ENCODE measurements at regions not wholly inside any gene's neighbourhood (a gene's known extent, or its start where the extent isn't known, plus 50 kb on each side); places are given as distances from the start of the nearest gene placed in this dataset.

DNA sequence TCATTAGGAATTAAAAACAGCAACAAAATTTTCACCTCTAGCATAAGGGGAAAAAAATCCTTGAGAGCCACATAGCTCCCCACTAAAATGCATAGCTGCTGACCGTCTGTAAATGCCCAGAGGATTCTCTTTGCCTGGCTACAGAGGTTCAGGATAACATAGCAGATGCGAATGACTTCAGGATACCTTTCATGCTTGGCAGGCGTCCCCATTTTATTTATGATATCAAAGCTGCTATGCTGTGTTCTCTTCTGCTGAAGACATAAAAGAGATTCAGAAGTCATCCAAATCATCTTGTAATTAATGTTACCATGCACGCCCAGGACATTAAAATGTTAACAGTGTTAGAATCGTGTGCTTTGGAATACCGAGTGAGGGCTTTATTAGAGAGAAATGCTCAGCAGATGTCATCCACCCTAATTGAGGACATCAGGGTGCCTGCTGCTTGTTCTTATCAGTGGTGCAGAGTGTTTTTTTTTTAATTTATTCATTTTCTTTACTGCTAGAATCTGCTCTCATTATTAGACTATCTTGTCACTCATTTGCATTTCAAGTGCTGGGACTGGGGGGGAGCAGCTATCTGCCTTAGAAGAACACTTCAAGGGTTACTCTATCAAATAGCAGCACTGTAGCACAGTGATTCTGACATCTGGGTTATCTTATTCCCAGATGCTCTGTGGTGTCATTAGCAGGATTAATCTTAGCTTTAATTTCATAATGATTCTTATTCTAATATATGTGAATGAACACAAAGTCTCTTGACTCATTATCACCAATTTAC, 139.5 kb downstream of the ZNF326 start:
- no peak overlapping the region for H3K4me3 Mint-ChIP-seq
- peaks cover 26% of the 10 kb centered on the region for H3K27me3 Mint-ChIP-seq
- ATAC-seq, result no peak
- H3K4me1 Mint-ChIP-seq, result no peaks in the 10 kb centered on the region
- H3K27ac Mint-ChIP-seq, result no peak overlapping the region
- H3K9me3 Mint-ChIP-seq, result peaks cover 5% of the 10 kb centered on the region
- H3K36me3 Mint-ChIP-seq, result no peaks in the 10 kb centered on the region

DNA sequence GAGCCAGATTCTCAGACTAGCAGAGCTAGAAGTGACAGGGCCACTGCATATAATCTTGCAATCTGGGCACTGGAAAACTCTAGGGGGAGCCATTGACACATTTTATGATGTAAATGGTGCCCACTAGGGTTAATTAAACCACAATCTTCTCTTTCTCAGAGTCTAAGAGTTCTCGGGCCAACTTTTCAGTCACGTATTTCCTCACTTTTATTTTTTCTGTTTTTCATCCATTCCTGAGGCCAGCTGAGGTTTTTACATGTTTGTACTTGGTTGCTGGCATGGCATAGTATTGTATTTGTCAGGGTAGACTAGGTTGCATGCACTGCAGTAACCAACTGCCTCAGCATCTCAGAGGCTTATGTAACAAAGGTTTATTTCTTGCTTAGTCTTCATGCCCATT, 138.2 kb downstream of the ZNF326 start:
- no peak for ATAC-seq
- no peak overlapping the region for H3K4me3 Mint-ChIP-seq
- H3K27me3 Mint-ChIP-seq, result peaks cover 26% of the 10 kb centered on the region
- no peaks in the 10 kb centered on the region for H3K4me1 Mint-ChIP-seq
- H3K27ac Mint-ChIP-seq, result no peak overlapping the region
- peaks cover 2% of the 10 kb centered on the region for H3K9me3 Mint-ChIP-seq
- H3K36me3 Mint-ChIP-seq, result no peaks in the 10 kb centered on the region

DNA sequence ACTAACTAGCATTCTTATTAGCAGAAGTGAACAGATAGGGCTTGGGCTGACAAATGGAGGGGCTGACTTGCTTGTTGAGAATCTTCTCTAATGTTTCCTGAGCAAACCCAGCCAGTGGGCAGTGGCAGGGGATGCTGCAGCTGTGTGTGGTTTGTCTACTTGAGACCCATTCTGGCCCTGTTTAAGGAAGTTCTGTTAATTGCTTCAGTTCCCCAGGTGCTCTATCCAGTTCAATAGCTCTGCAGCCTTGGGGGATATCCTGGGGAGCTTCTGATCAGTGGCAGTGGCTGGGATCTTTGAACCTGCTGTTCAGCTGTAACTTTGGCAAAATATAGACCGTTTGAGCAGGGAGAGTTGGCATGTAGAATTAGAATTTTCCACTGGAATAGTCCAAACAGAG, 137.4 kb downstream of the ZNF326 start:
- H3K9me3 Mint-ChIP-seq, result no peaks in the 10 kb centered on the region
- no peaks in the 10 kb centered on the region for H3K36me3 Mint-ChIP-seq
- no peaks in the 10 kb centered on the region for H3K4me1 Mint-ChIP-seq
- H3K27ac Mint-ChIP-seq, result no peak overlapping the region
- H3K27me3 Mint-ChIP-seq, result peaks cover 26% of the 10 kb centered on the region
- H3K4me3 Mint-ChIP-seq, result no peak overlapping the region
- no peak for ATAC-seq

DNA sequence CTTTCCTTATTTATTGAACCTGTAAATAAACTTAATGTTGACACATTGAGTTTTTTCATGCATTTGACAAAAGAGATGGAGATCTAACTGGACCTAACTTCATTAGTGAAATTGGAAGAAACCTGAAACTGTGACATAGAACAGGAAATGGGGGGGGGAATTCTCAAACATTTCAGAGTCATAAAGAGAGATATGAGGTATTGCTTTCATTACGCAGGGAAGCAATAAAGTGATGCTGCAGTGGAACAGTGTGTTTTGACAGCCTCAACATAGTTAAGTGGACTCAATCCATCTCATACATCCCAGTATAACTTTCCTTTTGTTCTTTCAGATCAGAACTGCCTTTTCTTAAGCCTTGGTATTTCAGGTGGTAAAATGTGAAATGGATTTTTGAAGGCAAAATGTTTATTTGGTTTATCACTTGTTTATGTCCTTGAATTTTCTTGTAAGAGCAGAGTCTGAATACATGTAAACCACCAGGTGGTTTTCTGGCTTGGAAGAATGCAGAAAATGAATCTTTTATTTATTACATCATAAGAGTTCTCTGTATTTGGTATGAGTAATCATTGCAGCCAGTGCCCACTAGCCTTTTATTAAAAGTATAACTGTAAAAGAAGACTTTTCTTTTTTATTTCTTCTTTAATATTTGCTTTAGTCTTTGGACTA, 132.5 kb downstream of the ZNF326 start:
- no peaks in the 10 kb centered on the region for H3K36me3 Mint-ChIP-seq
- no peaks in the 10 kb centered on the region for H3K9me3 Mint-ChIP-seq
- no peak overlapping the region for H3K4me3 Mint-ChIP-seq
- ATAC-seq, result no peak
- H3K27ac Mint-ChIP-seq, result no peak overlapping the region
- H3K4me1 Mint-ChIP-seq, result no peaks in the 10 kb centered on the region
- H3K27me3 Mint-ChIP-seq, result peaks cover 26% of the 10 kb centered on the region

DNA sequence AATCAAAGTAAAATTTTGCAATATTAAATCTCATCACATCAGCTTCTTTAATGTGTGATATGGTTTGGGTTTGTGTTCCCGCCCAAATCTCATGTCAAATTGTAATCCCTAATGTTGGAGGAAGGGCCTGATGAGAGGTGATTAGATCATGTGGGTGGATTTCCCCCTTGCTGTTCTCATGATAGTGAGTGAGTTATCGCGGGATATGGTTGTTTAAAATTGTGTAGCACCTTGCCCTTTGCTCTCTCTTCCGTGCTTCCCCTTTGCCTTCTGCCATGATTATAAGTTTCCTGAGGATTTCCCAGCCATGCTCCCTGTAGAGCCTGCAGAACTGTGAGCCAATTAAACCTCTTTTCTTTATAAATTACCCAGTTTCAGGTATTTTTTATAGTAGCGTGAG, 131.9 kb downstream of the ZNF326 start:
- no peak overlapping the region for H3K4me3 Mint-ChIP-seq
- no peaks in the 10 kb centered on the region for H3K4me1 Mint-ChIP-seq
- no peak overlapping the region for H3K27ac Mint-ChIP-seq
- ATAC-seq, result no peak
- H3K36me3 Mint-ChIP-seq, result no peaks in the 10 kb centered on the region
- H3K9me3 Mint-ChIP-seq, result no peaks in the 10 kb centered on the region
- peaks cover 30% of the 10 kb centered on the region for H3K27me3 Mint-ChIP-seq

DNA sequence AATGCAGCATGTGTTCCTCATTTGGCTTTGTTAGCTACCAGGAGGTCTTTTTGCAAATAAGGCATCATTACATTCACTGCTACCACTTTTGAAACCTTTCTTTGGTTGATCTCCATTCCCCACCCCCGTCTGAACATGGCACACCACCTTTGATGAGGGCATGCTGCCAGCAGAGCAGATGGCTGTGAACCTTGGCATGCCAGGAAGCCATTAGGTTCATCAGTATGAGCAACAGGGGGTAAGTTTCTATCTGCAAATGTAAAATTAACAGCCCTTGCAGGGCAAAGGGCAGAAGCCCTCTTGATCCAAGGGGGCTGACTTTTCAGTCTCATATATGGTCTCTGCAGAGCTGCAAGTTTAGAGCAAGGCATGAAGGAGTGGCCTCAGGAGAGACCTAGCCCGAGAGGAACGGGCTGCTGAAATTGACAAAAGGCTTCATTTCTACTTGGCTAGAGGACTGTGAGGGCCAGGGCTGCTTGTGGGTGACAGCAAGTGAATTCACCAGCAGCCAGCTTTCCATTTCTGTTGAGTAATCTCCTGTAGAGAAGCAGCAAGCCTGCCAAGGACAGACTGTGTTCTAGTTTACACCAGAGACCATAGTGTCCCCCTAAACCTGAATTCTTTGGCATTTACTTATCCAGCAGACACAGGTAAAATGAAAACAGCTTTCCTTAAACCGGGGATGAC, 127.9 kb downstream of the ZNF326 start:
- no peak overlapping the region for H3K4me3 Mint-ChIP-seq
- H3K27me3 Mint-ChIP-seq, result peaks cover 22% of the 10 kb centered on the region
- ATAC-seq, result no peak
- H3K27ac Mint-ChIP-seq, result no peak overlapping the region
- no peaks in the 10 kb centered on the region for H3K36me3 Mint-ChIP-seq
- H3K9me3 Mint-ChIP-seq, result peaks cover 13% of the 10 kb centered on the region
- no peaks in the 10 kb centered on the region for H3K4me1 Mint-ChIP-seq

DNA sequence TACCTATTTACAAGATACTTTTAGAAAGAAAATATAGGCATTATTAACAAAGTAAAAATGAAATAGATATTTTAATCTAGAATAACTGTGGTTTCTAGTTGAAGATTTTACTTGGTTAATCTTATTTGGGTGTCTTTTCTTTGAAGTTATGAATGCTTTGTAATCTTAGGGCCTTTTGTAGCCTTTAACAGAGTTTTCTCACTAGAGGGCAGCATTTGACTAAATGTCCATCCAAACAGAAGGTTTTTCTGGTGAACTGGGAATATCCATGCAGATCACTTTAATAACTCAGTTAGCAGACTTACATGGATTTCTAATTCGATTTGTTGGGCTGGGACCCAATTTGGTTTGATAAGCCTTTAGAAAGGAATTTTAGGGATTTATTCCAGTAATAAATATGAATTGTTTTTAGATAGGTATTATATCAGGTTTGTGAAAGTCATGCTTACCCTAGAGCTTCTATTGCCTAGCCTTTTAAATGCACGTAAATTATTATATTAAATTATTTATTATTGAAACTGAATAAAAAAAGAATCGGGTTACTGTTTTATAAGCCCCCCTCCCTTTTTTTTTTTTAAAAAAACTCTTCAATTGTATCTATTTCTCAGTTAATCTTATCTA, 119.7 kb downstream of the ZNF326 start:
- H3K4me1 Mint-ChIP-seq, result no peaks in the 10 kb centered on the region
- H3K4me3 Mint-ChIP-seq, result no peak overlapping the region
- no peak overlapping the region for H3K27ac Mint-ChIP-seq
- H3K36me3 Mint-ChIP-seq, result no peaks in the 10 kb centered on the region
- no peak for ATAC-seq
- peaks cover 9% of the 10 kb centered on the region for H3K27me3 Mint-ChIP-seq
- H3K9me3 Mint-ChIP-seq, result peaks cover 5% of the 10 kb centered on the region

DNA sequence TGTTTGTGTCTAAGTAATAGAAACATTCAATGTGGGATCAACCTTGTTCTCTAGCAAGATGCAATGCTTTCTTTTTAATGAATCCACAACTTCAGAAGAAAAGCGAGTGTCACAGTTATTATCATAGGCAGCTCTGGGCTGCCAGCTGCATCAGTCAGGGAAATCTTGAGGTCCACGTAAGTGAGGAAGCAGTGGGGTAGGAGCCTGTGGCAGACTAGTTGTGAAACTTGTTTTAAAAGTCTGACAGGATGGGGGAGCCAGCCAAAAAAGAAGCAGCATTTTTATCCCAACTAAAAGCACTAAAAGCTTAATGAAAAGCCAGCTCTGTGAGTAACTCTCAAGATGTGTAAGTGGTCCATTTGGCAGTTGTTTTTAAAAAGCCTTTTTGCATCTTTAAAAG, 113.1 kb downstream of the ZNF326 start:
- ATAC-seq, result no peak
- peaks cover 9% of the 10 kb centered on the region for H3K27me3 Mint-ChIP-seq
- H3K4me3 Mint-ChIP-seq, result no peak overlapping the region
- no peaks in the 10 kb centered on the region for H3K9me3 Mint-ChIP-seq
- H3K4me1 Mint-ChIP-seq, result no peaks in the 10 kb centered on the region
- H3K36me3 Mint-ChIP-seq, result no peaks in the 10 kb centered on the region
- no peak overlapping the region for H3K27ac Mint-ChIP-seq

DNA sequence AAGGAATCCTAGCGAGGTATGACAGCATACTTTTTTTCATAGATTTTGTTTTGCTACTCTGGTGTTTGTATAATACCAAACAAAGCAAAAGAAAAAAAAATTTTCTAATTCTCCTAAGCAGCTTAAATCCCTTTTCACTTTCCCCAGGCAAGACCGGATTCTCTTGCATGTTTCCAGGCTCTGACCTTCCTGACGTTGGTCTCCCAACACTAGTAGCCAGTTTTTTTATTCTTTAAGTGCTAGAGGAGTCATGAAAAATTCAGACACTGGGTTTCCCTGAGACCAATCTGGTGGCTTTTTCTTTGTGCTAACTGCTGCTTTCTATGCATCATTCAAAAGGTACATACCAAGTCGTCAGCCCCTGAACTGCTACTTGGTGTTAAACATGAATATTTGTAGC, 111.4 kb downstream of the ZNF326 start:
- H3K9me3 Mint-ChIP-seq, result no peaks in the 10 kb centered on the region
- no peaks in the 10 kb centered on the region for H3K36me3 Mint-ChIP-seq
- H3K4me1 Mint-ChIP-seq, result no peaks in the 10 kb centered on the region
- ATAC-seq, result no peak
- H3K4me3 Mint-ChIP-seq, result no peak overlapping the region
- H3K27me3 Mint-ChIP-seq, result peaks cover 9% of the 10 kb centered on the region
- no peak overlapping the region for H3K27ac Mint-ChIP-seq

DNA sequence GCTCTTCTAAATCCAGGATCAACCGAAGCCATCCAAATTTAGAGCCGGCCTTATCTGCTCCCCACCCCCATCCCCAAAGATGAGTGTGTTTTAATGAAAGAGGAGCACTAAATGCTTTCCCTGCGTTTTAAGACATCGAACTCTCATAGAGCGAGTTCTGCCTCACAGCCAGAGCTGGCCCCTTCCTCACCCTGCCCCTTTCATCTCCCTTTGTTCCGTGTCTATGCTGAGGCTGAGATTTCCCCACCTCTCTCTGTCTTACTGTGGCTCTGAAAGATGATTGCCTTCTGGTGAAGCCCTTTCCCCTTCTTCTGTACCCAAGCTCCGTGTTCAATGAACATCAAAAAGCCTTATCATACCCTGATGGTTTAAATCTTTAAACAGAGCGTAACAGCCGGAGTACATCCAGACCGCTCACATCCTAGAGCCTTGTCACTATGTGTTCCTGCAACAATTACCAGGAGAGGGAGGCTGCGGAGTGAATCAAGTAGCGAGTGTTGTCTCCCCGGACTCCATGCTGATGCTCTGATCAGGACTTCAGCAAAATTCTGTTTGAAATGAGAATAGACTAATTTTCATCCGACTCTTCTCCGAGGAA, 110.1 kb downstream of the ZNF326 start:
- Mint-ChIP-seq H3K27ac (no peak overlapping the region), H3K27me3 (peaks cover 9% of the 10 kb centered on the region), H3K36me3 (no peaks in the 10 kb centered on the region), H3K4me3 (no peak overlapping the region), H3K9me3 (no peaks in the 10 kb centered on the region), H3K4me1 (no peaks in the 10 kb centered on the region)
- no peak for ATAC-seq

DNA sequence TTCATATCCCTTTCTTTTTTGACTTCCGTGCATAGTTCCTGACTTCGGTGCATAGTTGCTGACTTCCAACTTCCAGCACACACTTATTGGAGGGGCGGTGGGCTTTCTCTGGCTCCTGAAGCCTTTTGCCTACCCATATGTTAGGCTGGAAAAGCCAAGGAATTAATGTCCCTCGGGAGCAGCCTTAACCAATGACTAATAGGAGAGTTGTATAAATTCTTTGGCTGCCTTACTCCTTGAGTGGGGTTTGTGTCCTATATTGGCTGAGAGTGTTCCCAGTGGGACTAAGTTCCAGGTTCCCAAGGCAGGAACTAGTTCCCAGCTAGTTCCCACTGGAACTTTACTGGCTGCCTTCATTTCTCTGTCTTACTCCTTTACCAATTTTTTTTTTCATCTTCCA, 105.7 kb downstream of the ZNF326 start:
- Mint-ChIP-seq H3K27ac (no peak overlapping the region), H3K27me3 (no peaks in the 10 kb centered on the region), H3K9me3 (no peaks in the 10 kb centered on the region), H3K4me3 (no peak overlapping the region), H3K4me1 (no peaks in the 10 kb centered on the region), H3K36me3 (no peaks in the 10 kb centered on the region)
- ATAC-seq, result no peak

DNA sequence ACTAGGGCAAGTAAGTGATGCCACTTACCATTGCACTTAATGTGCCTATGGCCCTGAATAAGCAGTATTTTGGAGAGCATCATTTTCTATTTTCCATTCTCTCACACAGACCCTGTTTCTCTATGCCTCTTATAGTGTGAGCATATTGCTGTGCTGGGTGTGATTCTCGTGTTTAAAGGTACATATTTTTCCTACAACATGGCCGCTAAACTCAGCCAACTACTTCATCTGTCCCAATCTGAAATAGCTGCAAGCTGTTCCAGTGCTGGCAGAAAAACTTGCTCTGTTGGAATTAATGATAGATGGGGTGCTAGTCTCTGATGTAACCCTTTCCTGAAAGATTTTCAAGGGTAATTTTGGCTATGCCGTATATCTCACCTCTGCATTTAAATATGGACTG, 97.5 kb downstream of the ZNF326 start:
- H3K9me3 Mint-ChIP-seq, result no peaks in the 10 kb centered on the region
- no peaks in the 10 kb centered on the region for H3K4me1 Mint-ChIP-seq
- no peak overlapping the region for H3K27ac Mint-ChIP-seq
- H3K27me3 Mint-ChIP-seq, result peaks cover 11% of the 10 kb centered on the region
- no peak overlapping the region for H3K4me3 Mint-ChIP-seq
- ATAC-seq, result no peak
- no peaks in the 10 kb centered on the region for H3K36me3 Mint-ChIP-seq

Measured in stimulated activated memory B cell treated with anti-CD40 and anti-IgM and Interleukin-4, amounts not matched to agents 10 μg/mL and 1 μg/mL and 100 μg/mL, for 72 hours (primary cell).